PC-9 (cell line): ENCODE measurements at regions not wholly inside any gene's neighbourhood (a gene's known extent, or its start where the extent isn't known, plus 50 kb on each side); places are given as distances from the start of the nearest gene placed in this dataset.

ENCODE experiments used
- BruUV-seq: library from RNA; stranded (reverse); fragments of 400-500 nt; replicated peaks from 2 replicates; lab custom pipeline; 2021; lab: Mats Ljungman, UMichigan
- CTCF ChIA-PET: fragments of 300-600 bp; sonication (Branson Sonifier 250); formaldehyde crosslinking; loops from one replicate; lab custom pipeline; 2022; ENCODE audit warnings: antibody characterized with exemption; lab: Charles Lee
- POLR2A ChIA-PET: fragments of 300-600 bp; sonication (Branson Sonifier 250); formaldehyde crosslinking; loops from one replicate; lab custom pipeline; 2022; ENCODE audit warnings: antibody characterized with exemption; ENCODE audit not compliant: unreplicated experiment; lab: Charles Lee
- DNase-seq, 2 experiments: peaks; one replicate each; pipeline versions ENCODE4 v3.0.0 to v3.0.0-alpha.2; 2015 to 2022; ENCODE audit warnings: mixed read lengths in 1 of 2
- H2AFZ ChIP-seq: fragments of 200-600 bp; sonication (generic); 2 replicates; pipeline ENCODE4 v1.8.1; 2017; ENCODE audit warnings: antibody characterized with exemption
- H3F3A ChIP-seq: fragments of 200-600 bp; sonication (generic); 2 replicates; pipeline ENCODE4 v1.8.1; 2017; ENCODE audit warnings: antibody characterized with exemption, mild to moderate bottlenecking, low read depth; ENCODE audit not compliant: insufficient read depth
- H3K27ac ChIP-seq: fragments of 200-600 bp; sonication (generic); 2 replicates; pipeline ENCODE4 v1.6.1; 2016; ENCODE audit warnings: mixed run types
- H3K27me3 ChIP-seq: fragments of 200-600 bp; sonication (generic); 2 replicates; pipeline ENCODE4 v1.6.1; 2016; ENCODE audit warnings: low read depth, mixed run types; ENCODE audit not compliant: insufficient read depth
- H3K36me3 ChIP-seq: fragments of 200-600 bp; sonication (generic); 2 replicates; pipeline ENCODE4 v1.6.1; 2016; ENCODE audit warnings: low read depth, mixed run types
- H3K4me1 ChIP-seq: fragments of 200-600 bp; sonication (generic); replicated peaks from 2 replicates; pipeline ENCODE4 v1.6.1; 2016; ENCODE audit warnings: mixed run types; ENCODE audit not compliant: insufficient read depth
- H3K4me2 ChIP-seq: fragments of 200-600 bp; sonication (generic); 2 replicates; pipeline ENCODE4 v1.6.1; 2017; ENCODE audit warnings: mixed run types
- H3K4me3 ChIP-seq: fragments of 200-600 bp; sonication (generic); 2 replicates; pipeline ENCODE4 v1.6.1; 2016; ENCODE audit warnings: mixed run types
- H3K79me2 ChIP-seq: fragments of 200-600 bp; sonication (generic); 2 replicates; pipeline ENCODE4 v1.6.1; 2017; ENCODE audit warnings: low read depth, mixed run types
- H3K9me2 ChIP-seq: fragments of 200-600 bp; sonication (generic); 2 replicates; pipeline ENCODE4 v1.8.1; 2017; ENCODE audit warnings: mild to moderate bottlenecking; ENCODE audit not compliant: insufficient read depth
- H3K9me3 ChIP-seq: fragments of 200-600 bp; sonication (generic); 2 replicates; pipeline ENCODE4 v1.8.1; 2016; ENCODE audit warnings: low read depth; ENCODE audit not compliant: insufficient read depth
- H4K20me1 ChIP-seq: fragments of 200-600 bp; sonication (generic); 2 replicates; pipeline ENCODE4 v1.8.1; 2017; ENCODE audit not compliant: insufficient read depth
- EZH2 ChIP-seq: fragments of 200-600 bp; sonication (generic); IDR thresholded peaks from 2 replicates; pipeline ENCODE4 v1.8.0; 2017; ENCODE audit warnings: antibody characterized with exemption, low read depth
- intact Hi-C: fragments of 100-400 bp; cut with micrococcal nuclease; formaldehyde crosslinking; loops from one replicate; pipeline ENCODE4 v1.10.0; 2022; ENCODE audit not compliant: unreplicated experiment
- TF ChIP-seq, protein P1 (sequence below): fragments of 200-600 bp; sonication (generic); conservative IDR thresholded peaks from 2 replicates; pipeline ENCODE4 v1.6.1; 2017; ENCODE audit warnings: mixed run types, antibody characterized with exemption, mild to moderate bottlenecking, moderate library complexity

DNA sequence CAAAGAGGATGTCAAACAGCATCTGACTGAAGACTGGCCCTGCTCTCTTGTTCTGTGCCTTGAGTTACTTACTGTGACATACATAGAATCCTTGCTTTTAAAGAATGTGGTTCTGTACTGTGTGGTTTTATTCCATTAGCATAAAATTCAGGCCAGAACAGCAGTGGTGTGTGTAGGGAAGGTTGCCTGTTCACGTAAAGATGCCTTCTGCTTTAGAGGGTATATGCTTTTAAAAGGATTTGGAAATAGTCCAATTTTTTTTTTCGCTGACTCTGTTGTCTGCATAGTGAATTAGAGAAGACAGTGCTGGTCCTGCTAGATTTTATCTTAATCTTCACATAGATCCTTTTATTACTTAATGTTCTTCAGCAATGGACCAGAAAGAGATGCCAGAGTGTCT lies 470.8 kb upstream of the SEMA3A start:
- Histone ChIP-seq H3K9me2 (no peaks in the 10 kb centered on the region; the same call in 1 of the 2 replicates), H3K4me3 (no peak overlapping the region), H4K20me1 (no peaks in the 10 kb centered on the region), H3K9me3 (peaks cover 4% of the 10 kb centered on the region; the same call in 1 of the 2 replicates), H3K27ac (no peak overlapping the region), H3K79me2 (no peaks in the 10 kb centered on the region), H3K4me1 (peaks cover 7% of the 10 kb centered on the region; the same call in 1 of the 2 replicates), H3K27me3 (no peaks in the 10 kb centered on the region), H3F3A (0 out of 2 replicates have a peak, but pooled peaks cover 4% of the 10 kb centered on the region), H3K36me3 (no peaks in the 10 kb centered on the region), H3K4me2 (no peak overlapping the region), H2AFZ (no peak overlapping the region)
- intact Hi-C loops: no loop called here
- no peak for DNase-seq
- BruUV-seq: no TSS peak
- ChIA-PET CTCF (no interaction called here), POLR2A (no interaction called here)
- TF ChIP-seq EZH2: no peak
- TF ChIP-seq, protein P1, sequence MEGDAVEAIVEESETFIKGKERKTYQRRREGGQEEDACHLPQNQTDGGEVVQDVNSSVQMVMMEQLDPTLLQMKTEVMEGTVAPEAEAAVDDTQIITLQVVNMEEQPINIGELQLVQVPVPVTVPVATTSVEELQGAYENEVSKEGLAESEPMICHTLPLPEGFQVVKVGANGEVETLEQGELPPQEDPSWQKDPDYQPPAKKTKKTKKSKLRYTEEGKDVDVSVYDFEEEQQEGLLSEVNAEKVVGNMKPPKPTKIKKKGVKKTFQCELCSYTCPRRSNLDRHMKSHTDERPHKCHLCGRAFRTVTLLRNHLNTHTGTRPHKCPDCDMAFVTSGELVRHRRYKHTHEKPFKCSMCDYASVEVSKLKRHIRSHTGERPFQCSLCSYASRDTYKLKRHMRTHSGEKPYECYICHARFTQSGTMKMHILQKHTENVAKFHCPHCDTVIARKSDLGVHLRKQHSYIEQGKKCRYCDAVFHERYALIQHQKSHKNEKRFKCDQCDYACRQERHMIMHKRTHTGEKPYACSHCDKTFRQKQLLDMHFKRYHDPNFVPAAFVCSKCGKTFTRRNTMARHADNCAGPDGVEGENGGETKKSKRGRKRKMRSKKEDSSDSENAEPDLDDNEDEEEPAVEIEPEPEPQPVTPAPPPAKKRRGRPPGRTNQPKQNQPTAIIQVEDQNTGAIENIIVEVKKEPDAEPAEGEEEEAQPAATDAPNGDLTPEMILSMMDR: no peak

DNA sequence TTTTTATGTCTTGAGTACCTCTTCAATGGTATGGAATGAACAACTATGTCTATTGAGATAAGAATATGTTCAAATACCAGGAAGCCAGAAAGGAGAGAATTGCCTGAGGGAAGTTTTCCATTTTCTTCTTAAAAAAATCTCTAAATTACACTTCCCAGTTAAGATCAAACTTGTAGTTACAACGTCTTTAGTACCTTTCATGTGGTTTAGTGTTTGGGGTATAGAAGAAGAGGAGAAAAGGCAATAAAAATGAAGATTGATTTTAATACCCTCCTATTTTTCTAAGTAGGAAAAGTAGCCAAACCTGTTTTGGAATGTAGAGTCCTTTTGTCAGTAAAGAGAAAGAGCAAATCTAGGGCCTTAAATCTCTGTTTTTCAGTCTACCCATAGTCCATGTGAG lies 470.0 kb upstream of the SEMA3A start:
- Histone ChIP-seq H3K9me2 (no peaks in the 10 kb centered on the region), H3K9me3 (peaks cover 4% of the 10 kb centered on the region; the same call in 1 of the 2 replicates), H3K79me2 (no peaks in the 10 kb centered on the region), H3K4me2 (no peak overlapping the region), H3K36me3 (no peaks in the 10 kb centered on the region), H3K27ac (no peak overlapping the region), H3K4me1 (peaks cover 7% of the 10 kb centered on the region; the same call in 1 of the 2 replicates), H3K4me3 (no peak overlapping the region), H3K27me3 (no peaks in the 10 kb centered on the region), H4K20me1 (no peaks in the 10 kb centered on the region), H2AFZ (no peak overlapping the region), H3F3A (0 out of 2 replicates have a peak, but pooled peaks cover 4% of the 10 kb centered on the region)
- ChIA-PET POLR2A (no interaction called here), CTCF (no interaction called here)
- no peak for DNase-seq
- intact Hi-C loops: no loop called here
- TF ChIP-seq, protein P1: no peak
- no peak for TF ChIP-seq EZH2
- no TSS peak for BruUV-seq

DNA sequence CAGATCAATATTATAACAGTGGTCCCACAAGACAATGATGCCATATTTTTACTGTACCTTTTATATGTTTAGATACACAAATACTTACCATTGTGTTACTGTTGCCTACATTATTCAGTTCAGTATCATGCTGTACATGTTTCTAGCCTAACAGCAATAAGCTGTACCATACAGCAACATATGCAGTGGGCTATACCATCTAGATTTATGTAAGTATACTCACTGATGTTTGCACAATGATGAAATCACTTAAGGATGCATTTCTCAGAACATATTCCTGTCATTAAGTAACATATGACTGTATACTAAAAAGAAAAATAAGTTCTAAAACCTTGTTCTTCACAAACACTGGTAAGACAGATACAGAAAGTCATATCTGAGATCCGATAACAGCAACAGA lies 468.6 kb upstream of the SEMA3A start:
- H3K4me3 ChIP-seq: no peak overlapping the region
- intact Hi-C loops: no loop called here
- no TSS peak for BruUV-seq
- H3K4me1 ChIP-seq: peaks cover 7% of the 10 kb centered on the region; the same call in 1 of the 2 replicates
- H3K27me3 ChIP-seq: no peaks in the 10 kb centered on the region
- H3K27ac ChIP-seq: no peak overlapping the region
- H2AFZ ChIP-seq: no peak overlapping the region
- H3K9me2 ChIP-seq: no peaks in the 10 kb centered on the region
- H3K36me3 ChIP-seq: no peaks in the 10 kb centered on the region
- TF ChIP-seq EZH2: no peak
- TF ChIP-seq, protein P1: no peak
- H3K79me2 ChIP-seq: no peaks in the 10 kb centered on the region
- no peak overlapping the region for H3K4me2 ChIP-seq
- H4K20me1 ChIP-seq: no peaks in the 10 kb centered on the region
- 0 out of 2 replicates have a peak, but pooled peaks cover 4% of the 10 kb centered on the region for H3F3A ChIP-seq
- peaks cover 4% of the 10 kb centered on the region; the same call in 1 of the 2 replicates for H3K9me3 ChIP-seq
- ChIA-PET CTCF (no interaction called here), POLR2A (no interaction called here)
- DNase-seq: no peak
